IMR-90 (cell line): ENCODE measurements at regions not wholly inside any gene's neighbourhood (a gene's known extent, or its start where the extent isn't known, plus 50 kb on each side); places are given as distances from the start of the nearest gene placed in this dataset.

Source experiments
- ATAC-seq: fragments of 200-7000 bp; cut with Tn5 transposase; 2 replicates; pipeline ENCODE4 v1.9.1; 2020; ENCODE audit warnings: low read depth, mild to moderate bottlenecking, moderate library complexity
- BruUV-seq: library from RNA; stranded (reverse); fragments of 400-500 nt; replicated peaks from 2 replicates; lab custom pipeline; 2021; lab: Mats Ljungman, UMichigan
- CTCF ChIA-PET: fragments of 300-600 bp; formaldehyde crosslinking; extraction: SDS; loops from one replicate; lab custom pipeline; 2021; ENCODE audit warnings: antibody characterized with exemption; lab: Yijun Ruan, JAX
- POLR2A ChIA-PET: fragments of 300-600 bp; sonication (Branson Sonifier 250); formaldehyde crosslinking; loops from one replicate; lab custom pipeline; 2022; ENCODE audit warnings: antibody characterized with exemption; ENCODE audit not compliant: unreplicated experiment; lab: Charles Lee
- DNase-seq: peaks from one replicate; pipeline ENCODE4 v3.0.0; 2013
- H2AFZ ChIP-seq: replicated peaks from 2 replicates; pipeline ENCODE3; 2013; ENCODE audit warnings: low read length, mild to moderate bottlenecking; ENCODE audit not compliant: poor library complexity
- H2AK5ac ChIP-seq: 2 replicates; pipeline ENCODE4 v1.6.1; 2013; ENCODE audit warnings: low read depth, low read length, inconsistent platforms
- H2AK9ac ChIP-seq: replicated peaks from 2 replicates; pipeline ENCODE3; 2013; ENCODE audit warnings: mild to moderate bottlenecking, low read depth, low read length, moderate library complexity; ENCODE audit not compliant: poor library complexity
- H2BK120ac ChIP-seq: 2 replicates; pipeline ENCODE4 v1.6.1; 2013; ENCODE audit warnings: low read depth, low read length, inconsistent platforms
- H2BK15ac ChIP-seq: 3 replicates; pipeline ENCODE4 v1.6.1; 2013; ENCODE audit warnings: low read depth, low read length, inconsistent platforms
- H2BK20ac ChIP-seq: 2 replicates; pipeline ENCODE4 v1.6.1; 2013; ENCODE audit warnings: low read depth, mild to moderate bottlenecking, inconsistent platforms, low read length, moderate library complexity
- H2BK5ac ChIP-seq: 2 replicates; pipeline ENCODE4 v1.6.1; 2013; ENCODE audit warnings: mild to moderate bottlenecking, low read depth, low read length, inconsistent platforms; ENCODE audit not compliant: poor library complexity, severe bottlenecking
- H3K14ac ChIP-seq: replicated peaks from 2 replicates; pipeline ENCODE4 v1.6.1; 2013; ENCODE audit warnings: low read depth, low read length, inconsistent platforms
- H3K18ac ChIP-seq: 2 replicates; pipeline ENCODE4 v1.6.1; 2013; ENCODE audit warnings: low read depth, low read length, control low read depth
- H3K23ac ChIP-seq: 2 replicates; pipeline ENCODE4 v1.6.1; 2013; ENCODE audit warnings: low read depth, low read length, inconsistent platforms
- H3K27ac ChIP-seq: 2 replicates; pipeline ENCODE4 v1.5.1; 2013; ENCODE audit warnings: mild to moderate bottlenecking, control low read depth, low read length; ENCODE audit not compliant: insufficient read depth
- H3K27me3 ChIP-seq: 2 replicates; pipeline ENCODE4 v1.6.1; 2013; ENCODE audit warnings: low read length; ENCODE audit not compliant: control insufficient read depth, insufficient read depth
- H3K36me3 ChIP-seq: 2 replicates; pipeline ENCODE4 v1.6.1; 2013; ENCODE audit warnings: low read length, mixed read lengths; ENCODE audit not compliant: control insufficient read depth, insufficient read depth
- H3K4ac ChIP-seq: 2 replicates; pipeline ENCODE4 v1.6.1; 2013; ENCODE audit warnings: low read depth, low read length, inconsistent platforms
- H3K4me1 ChIP-seq: 2 replicates; pipeline ENCODE4 v1.6.1; 2013; ENCODE audit warnings: low read length, mixed read lengths; ENCODE audit not compliant: control insufficient read depth, insufficient read depth
- H3K4me2 ChIP-seq: 2 replicates; pipeline ENCODE4 v1.6.1; 2013; ENCODE audit warnings: low read depth, mild to moderate bottlenecking, control low read depth, low read length, moderate library complexity
- H3K4me3 ChIP-seq: 2 replicates; pipeline ENCODE4 v1.5.1; 2013; ENCODE audit warnings: low read depth, mild to moderate bottlenecking, control low read depth, low read length, moderate library complexity; ENCODE audit not compliant: insufficient read depth
- H3K56ac ChIP-seq: 2 replicates; pipeline ENCODE4 v1.6.1; 2013; ENCODE audit warnings: low read length, inconsistent platforms; ENCODE audit not compliant: insufficient read depth; ENCODE audit errors: extremely low read depth
- H3K79me1 ChIP-seq, 2 experiments: 2 replicates each; pipeline ENCODE4 v1.6.1; 2013; ENCODE audit warnings: low read length in 2 of 2, inconsistent platforms in 1 of 2, low read depth in 1 of 2
- H3K9ac ChIP-seq: 2 replicates; pipeline ENCODE4 v1.6.1; 2013; ENCODE audit warnings: low read depth, low read length, control low read depth
- H3K9me1 ChIP-seq: 2 replicates; pipeline ENCODE4 v1.6.1; 2013; ENCODE audit warnings: low read length, inconsistent platforms; ENCODE audit not compliant: insufficient read depth
- H3K9me3 ChIP-seq: 2 replicates; pipeline ENCODE4 v1.6.1; 2013; ENCODE audit warnings: low read length; ENCODE audit not compliant: control insufficient read depth, insufficient read depth
- H4K20me1 ChIP-seq: 2 replicates; pipeline ENCODE4 v1.6.1; 2013; ENCODE audit warnings: low read length, inconsistent platforms; ENCODE audit not compliant: insufficient read depth
- H4K5ac ChIP-seq: 2 replicates; pipeline ENCODE4 v1.6.1; 2013; ENCODE audit warnings: mild to moderate bottlenecking, low read depth, low read length, control low read depth
- H4K8ac ChIP-seq, 2 experiments: 2 replicates each; pipeline ENCODE4 v1.6.1; 2013; ENCODE audit warnings: low read depth in 2 of 2, low read length in 2 of 2, control low read depth in 1 of 2, inconsistent platforms in 1 of 2
- H4K91ac ChIP-seq: 2 replicates; pipeline ENCODE4 v1.6.1; 2013; ENCODE audit warnings: low read depth, low read length, inconsistent platforms; ENCODE audit not compliant: insufficient read depth
- CTCF ChIP-seq: conservative IDR thresholded peaks from 2 replicates; pipeline ENCODE4 v1.5.1; 2012; ENCODE audit warnings: mild to moderate bottlenecking, low read depth, low read length, improper control_type of control experiment
- ELK1 ChIP-seq: fragments of 150-350 bp; IDR thresholded peaks from 2 replicates; pipeline ENCODE4 v1.6.1; 2016; ENCODE audit warnings: low read depth, mild to moderate bottlenecking, low read length, moderate library complexity, borderline replicate concordance
- MAFK ChIP-seq: IDR thresholded peaks from 2 replicates; pipeline ENCODE4 v1.6.1; 2012; ENCODE audit warnings: low read depth, low read length, improper control_type of control experiment
- MXI1 ChIP-seq: IDR thresholded peaks from 2 replicates; pipeline ENCODE4 v1.6.1; 2012; ENCODE audit warnings: low read depth, mild to moderate bottlenecking, low read length, moderate library complexity, borderline replicate concordance
- POLR2A ChIP-seq: IDR thresholded peaks from 2 replicates; pipeline ENCODE4 v1.6.1; 2012; ENCODE audit warnings: mild to moderate bottlenecking, low read depth, low read length
- RCOR1 ChIP-seq: IDR thresholded peaks from 2 replicates; pipeline ENCODE4 v1.6.1; 2012; ENCODE audit warnings: mild to moderate bottlenecking, low read length, improper control_type of control experiment; ENCODE audit not compliant: insufficient replicate concordance
- WGBS, 2 experiments: methylation state at CpG; one replicate each; pipeline versions ENCODE4 v1.1.5 to v1.1.7; 2013; ENCODE audit warnings: missing lambda C conversion rate in 2 of 2; ENCODE audit not compliant: insufficient read length in 1 of 2; ENCODE audit errors: extremely low coverage in 2 of 2; 5-methylcytosine and 5-hydroxymethylcytosine counted together
- dilution Hi-C: fragments of 300-500 bp; cut with HindIII; formaldehyde crosslinking; loops from one replicate; pipeline ENCODE4 v1.14.3; 2018; ENCODE audit warnings: low sequenced_read_pairs; ENCODE audit not compliant: unreplicated experiment
- in situ Hi-C: fragments of 300-500 bp; cut with MboI; formaldehyde crosslinking; loops from 3 replicates; pipeline ENCODE4 v1.14.3; 2019; ENCODE audit warnings: low sequenced_read_pairs, inconsistent platforms, mixed read lengths
- intact Hi-C: fragments of 100-400 bp; cut with micrococcal nuclease; formaldehyde crosslinking; loops from 2 replicates; pipeline ENCODE4 v1.10.0; 2022

- Histone ChIP-seq H2AK9ac (no peak overlapping the region), H4K91ac (no peak overlapping the region), H3K36me3 (no peaks in the 10 kb centered on the region), H2AFZ (no peak overlapping the region), H2BK120ac (no peak overlapping the region), H4K8ac (no peak overlapping the region), H3K4me3 (no peak overlapping the region), H3K4ac (no peak overlapping the region), H3K27ac (no peak overlapping the region), H3K9ac (no peak overlapping the region), H3K23ac (no peak overlapping the region), H4K5ac (no peak overlapping the region), H3K79me1 (no peaks in the 10 kb centered on the region), H2BK5ac (no peak overlapping the region), H3K4me2 (no peak overlapping the region), H2BK15ac (no peak overlapping the region), H3K9me3 (peaks cover 21% of the 10 kb centered on the region), H3K4me1 (no peaks in the 10 kb centered on the region), H2AK5ac (no peak overlapping the region), H2BK20ac (no peak overlapping the region), H4K20me1 (no peaks in the 10 kb centered on the region), H3K56ac (no peak overlapping the region), H3K27me3 (no peaks in the 10 kb centered on the region), H3K14ac (no peak overlapping the region), H3K9me1 (no peaks in the 10 kb centered on the region), H3K18ac (no peak overlapping the region)
- POLR2A ChIA-PET = no interaction called here
- TF ChIP-seq MXI1 (no peak), POLR2A (no peak), ELK1 (no peak), RCOR1 (no peak), MAFK (no peak), CTCF (no peak)
- ATAC-seq = no peak
- DNase-seq = no peak
- BruUV-seq = no TSS peak
- no CpG with 5 or more reads among the region's 2 CpGs for WGBS, 2 experiments
- dilution Hi-C loops = no loop called here
- intact Hi-C loops = no loop called here
- in situ Hi-C loops = no loop called here
- CTCF ChIA-PET = no interaction called here
Observed at GRCh38 chr19:27671876-27672275, 1541.1 kb downstream of the UQCRFS1 start.
